ENCODE measurements at regions not wholly inside any gene's neighbourhood (a gene's known extent, or its start where the extent isn't known, plus 50 kb on each side); places are given as distances from the start of the nearest gene placed in this dataset.
"Not testable (repeated sequence)": the region's sequence is repeated elsewhere in the genome, so short reads cannot be mapped to it uniquely, and the experiment has no call there.

- not testable (repeated sequence) for DNase-seq (ENCODE audit: low read depth); H3K4me3 ChIP-seq (ENCODE audit: low read length)
Measured at GRCh38 chr16:29059575-29059974, 74.7 kb downstream of the LAT start.
